H1 (cell line): ENCODE measurements at regions not wholly inside any gene's neighbourhood (a gene's known extent, or its start where the extent isn't known, plus 50 kb on each side); places are given as distances from the start of the nearest gene placed in this dataset.

ENCODE experiments used
- CTCF ChIA-PET: fragments of 300-600 bp; sonication (Branson Sonifier 250); formaldehyde crosslinking; loops from one replicate; lab custom pipeline; 2021; ENCODE audit not compliant: partially characterized antibody; lab: Charles Lee
- POLR2A ChIA-PET: fragments of 300-600 bp; sonication (Branson Sonifier 250); formaldehyde crosslinking; loops from one replicate; lab custom pipeline; 2021; ENCODE audit warnings: inconsistent platforms; ENCODE audit not compliant: partially characterized antibody; lab: Charles Lee
- DNase-seq, 2 experiments: peaks; one replicate each; pipeline versions ENCODE4 v3.0.0 to v3.0.0-alpha.2; 2010 to 2022; ENCODE audit warnings: low spot score in 2 of 2, low read depth in 1 of 2, mixed read lengths in 1 of 2
- FAIRE-seq: peaks from 2 replicates; lab custom pipeline; 2011; peaks lifted over from hg19 to GRCh38; lab: Jason Lieb, UNC
- H2AFZ ChIP-seq: 2 replicates; pipeline ENCODE4 v1.8.1; 2012; ENCODE audit warnings: low read length, inconsistent platforms
- H2AK5ac ChIP-seq: 2 replicates; pipeline ENCODE4 v1.6.1; 2013; ENCODE audit warnings: low read depth, low read length
- H2BK120ac ChIP-seq: replicated peaks from 2 replicates; pipeline ENCODE3; 2013; ENCODE audit warnings: low read depth, low read length, inconsistent platforms
- H2BK12ac ChIP-seq: 2 replicates; pipeline ENCODE4 v1.6.1; 2013; ENCODE audit warnings: low read depth, low read length
- H2BK15ac ChIP-seq: 2 replicates; pipeline ENCODE4 v1.6.1; 2013; ENCODE audit warnings: low read length
- H2BK20ac ChIP-seq: 2 replicates; pipeline ENCODE4 v1.6.1; 2013; ENCODE audit warnings: low read length
- H2BK5ac ChIP-seq: 2 replicates; pipeline ENCODE4 v1.6.1; 2013; ENCODE audit warnings: low read depth, low read length
- H3K14ac ChIP-seq: 2 replicates; pipeline ENCODE4 v1.6.1; 2013; ENCODE audit warnings: inconsistent platforms; ENCODE audit not compliant: insufficient read length
- H3K18ac ChIP-seq: 2 replicates; pipeline ENCODE4 v1.6.1; 2013; ENCODE audit warnings: low read length; ENCODE audit errors: extremely low read depth
- H3K23ac ChIP-seq: 2 replicates; pipeline ENCODE4 v1.6.1; 2013; ENCODE audit warnings: inconsistent platforms; ENCODE audit not compliant: insufficient read length
- H3K23me2 ChIP-seq: 2 replicates; pipeline ENCODE4 v1.6.1; 2013; ENCODE audit warnings: low read depth, low read length
- H3K27ac ChIP-seq: 2 replicates; pipeline ENCODE4 v1.6.1; 2011; ENCODE audit warnings: low read depth, low read length, inconsistent platforms
- H3K27me3 ChIP-seq, 4 experiments: replicated peaks in 1 of 4; 1 replicate in 1 of 4; 2 replicates in 3 of 4; pipeline versions ENCODE4 v1.6.1 to v1.8.1; 2011 to 2013; ENCODE audit warnings: low read length in 3 of 4, mild to moderate bottlenecking in 3 of 4, inconsistent platforms in 2 of 4, mixed read lengths in 2 of 4, moderate library complexity in 1 of 4; ENCODE audit not compliant: control insufficient read depth in 3 of 4, insufficient read depth in 3 of 4; ENCODE audit errors: extremely low read depth in 1 of 4
- H3K36me3 ChIP-seq, 4 experiments: 2 replicates each; pipeline versions ENCODE4 v1.6.1 to v1.8.1; 2011 to 2013; ENCODE audit warnings: mild to moderate bottlenecking in 4 of 4, low read length in 3 of 4, moderate library complexity in 2 of 4, control low read depth in 1 of 4, inconsistent platforms in 1 of 4; ENCODE audit not compliant: insufficient read depth in 4 of 4, control insufficient read depth in 2 of 4
- H3K4ac ChIP-seq: replicated peaks from 2 replicates; pipeline ENCODE3; 2013; ENCODE audit warnings: low read length, low read depth, mixed read lengths, inconsistent platforms; ENCODE audit not compliant: insufficient read length
- H3K4me1 ChIP-seq, 4 experiments: replicated peaks in 1 of 4; 1 replicate in 1 of 4; 2 replicates in 3 of 4; pipeline versions ENCODE4 v1.6.1 to v1.8.1; 2011 to 2013; ENCODE audit warnings: low read length in 3 of 4, inconsistent platforms in 2 of 4, mixed read lengths in 1 of 4; ENCODE audit not compliant: insufficient read depth in 4 of 4, control insufficient read depth in 3 of 4
- H3K4me2 ChIP-seq, 2 experiments: 2 replicates each; pipeline versions ENCODE4 v1.6.1 to v1.8.1; 2011 to 2013; ENCODE audit warnings: low read depth in 2 of 2, low read length in 2 of 2, control low read depth in 1 of 2, inconsistent platforms in 1 of 2, mild to moderate bottlenecking in 1 of 2; ENCODE audit not compliant: insufficient read depth in 1 of 2
- H3K4me3 ChIP-seq, 4 experiments: fragments of 200-600, 300-600 bp in 1 of 4; sonication (generic), shearing (Covaris generic), sonication (Bioruptor Twin) in 1 of 4; 2 replicates each; pipeline versions ENCODE4 v1.5.1 to v1.8.1; 2011 to 2016; ENCODE audit warnings: low read length in 4 of 4, low read depth in 3 of 4, control low read depth in 2 of 4, inconsistent platforms in 2 of 4, mild to moderate bottlenecking in 2 of 4, mixed read lengths in 1 of 4, moderate library complexity in 1 of 4; ENCODE audit not compliant: insufficient read depth in 2 of 4; ENCODE audit errors: extremely low read depth in 1 of 4
- H3K56ac ChIP-seq: replicated peaks from 2 replicates; pipeline ENCODE3; 2013; ENCODE audit warnings: low read depth, mild to moderate bottlenecking, mixed read lengths, low read length, inconsistent platforms; ENCODE audit not compliant: insufficient read length
- H3K79me1 ChIP-seq: 2 replicates; pipeline ENCODE4 v1.6.1; 2013; ENCODE audit warnings: low read depth, low read length, control low read depth
- H3K79me2 ChIP-seq, 2 experiments: 2 replicates each; pipeline versions ENCODE4 v1.6.1 to v1.8.1; 2012 to 2013; ENCODE audit warnings: low read length in 2 of 2, mild to moderate bottlenecking in 2 of 2, inconsistent platforms in 1 of 2; ENCODE audit not compliant: insufficient read depth in 2 of 2, control insufficient read depth in 1 of 2
- H3K9ac ChIP-seq, 4 experiments: replicated peaks in 1 of 4; 1 replicate in 1 of 4; 2 replicates in 3 of 4; pipeline versions ENCODE4 v1.6.1 to v1.8.1; 2011 to 2013; ENCODE audit warnings: low read depth in 3 of 4, low read length in 3 of 4, control low read depth in 2 of 4, mild to moderate bottlenecking in 2 of 4, moderate library complexity in 2 of 4, inconsistent platforms in 1 of 4; ENCODE audit errors: extremely low read depth in 1 of 4
- H3K9me3 ChIP-seq, 2 experiments: 2 replicates each; pipeline versions ENCODE4 v1.6.1 to v1.8.1; 2012 to 2013; ENCODE audit warnings: mild to moderate bottlenecking in 2 of 2, moderate library complexity in 2 of 2, control low read depth in 1 of 2, inconsistent platforms in 1 of 2, low read depth in 1 of 2, low read length in 1 of 2, mixed read lengths in 1 of 2; ENCODE audit not compliant: insufficient read depth in 2 of 2
- H4K20me1 ChIP-seq, 2 experiments: replicated peaks in 1 of 2; 2 replicates each; pipeline versions ENCODE3 to v1.8.1; 2011 to 2013; ENCODE audit warnings: inconsistent platforms in 2 of 2, low read length in 2 of 2, mild to moderate bottlenecking in 1 of 2; ENCODE audit not compliant: insufficient read depth in 2 of 2, control insufficient read depth in 1 of 2
- H4K5ac ChIP-seq: 2 replicates; pipeline ENCODE4 v1.6.1; 2013; ENCODE audit warnings: low read length, low read depth, mixed read lengths, inconsistent platforms; ENCODE audit not compliant: insufficient read length
- H4K8ac ChIP-seq: 2 replicates; pipeline ENCODE4 v1.8.0; 2013; ENCODE audit warnings: mild to moderate bottlenecking, moderate library complexity, low read length, inconsistent platforms; ENCODE audit not compliant: insufficient read depth; ENCODE audit errors: extremely low read depth
- H4K91ac ChIP-seq: replicated peaks from 2 replicates; pipeline ENCODE3; 2013; ENCODE audit warnings: low read length, mixed read lengths, inconsistent platforms; ENCODE audit not compliant: insufficient read length
- ASH2L ChIP-seq: fragments of 200-600, 300-600 bp; sonication (generic); IDR thresholded peaks from one replicate; pipeline ENCODE4 v1.7.1; 2017; ENCODE audit warnings: low read length

DNA sequence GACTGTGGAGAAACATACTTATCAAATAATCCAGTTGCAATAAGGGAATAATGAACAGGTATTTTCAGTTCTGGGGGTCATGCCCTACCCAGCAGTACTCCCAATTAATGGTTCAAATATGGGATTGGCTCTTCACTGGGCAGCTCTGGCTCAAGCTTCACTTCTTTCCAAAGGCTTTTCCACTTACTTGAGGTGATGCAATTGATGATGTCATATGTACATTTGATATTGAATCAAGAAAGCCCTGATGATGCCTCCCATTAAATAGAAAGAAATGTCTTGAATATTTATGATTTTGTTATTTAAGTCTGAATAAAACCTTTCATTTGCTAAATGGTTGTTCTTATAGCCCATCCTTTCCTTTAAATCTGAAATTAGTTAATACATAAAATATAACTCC, 789.9 kb downstream of the USP25 start:
- CTCF ChIA-PET: no interaction called here

More for the DNA sequence above, 789.9 kb downstream of the USP25 start:
- no peak overlapping the region for H3K27ac ChIP-seq
- no peaks in the 10 kb centered on the region for H3K27me3 ChIP-seq
- no peaks in the 10 kb centered on the region for H3K36me3 ChIP-seq
- no peak overlapping the region for H4K8ac ChIP-seq
- H2BK120ac ChIP-seq: no peak overlapping the region
- no peak overlapping the region for H3K9ac ChIP-seq
- POLR2A ChIA-PET: no interaction called here
- H3K4me1 ChIP-seq: no peaks in the 10 kb centered on the region
- H3K4me2 ChIP-seq: no peak overlapping the region
- no peaks in the 10 kb centered on the region for H3K79me2 ChIP-seq
- no peak overlapping the region for H2BK15ac ChIP-seq
- no peaks in the 10 kb centered on the region for H3K79me1 ChIP-seq
- H2AFZ ChIP-seq: no peak overlapping the region
- no peak overlapping the region for H2BK5ac ChIP-seq
- no peak for TF ChIP-seq ASH2L
- no peaks in the 10 kb centered on the region for H4K20me1 ChIP-seq
- no peak overlapping the region for H3K4me3 ChIP-seq
- DNase-seq: no peak
- no peak overlapping the region for H3K18ac ChIP-seq
- no peak overlapping the region for H4K91ac ChIP-seq
- no peak overlapping the region for H2BK20ac ChIP-seq
- H3K56ac ChIP-seq: no peak overlapping the region
- H3K23me2 ChIP-seq: no peaks in the 10 kb centered on the region
- no peak overlapping the region for H2AK5ac ChIP-seq
- H2BK12ac ChIP-seq: no peak overlapping the region
- FAIRE-seq: no peak
- no peak overlapping the region for H3K14ac ChIP-seq
- H3K4ac ChIP-seq: no peak overlapping the region
- no peak overlapping the region for H4K5ac ChIP-seq
- H3K23ac ChIP-seq: no peak overlapping the region
- no peaks in the 10 kb centered on the region for H3K9me3 ChIP-seq
